ENCODE measurements at regions not wholly inside any gene's neighbourhood (a gene's known extent, or its start where the extent isn't known, plus 50 kb on each side); places are given as distances from the start of the nearest gene placed in this dataset.

DNA sequence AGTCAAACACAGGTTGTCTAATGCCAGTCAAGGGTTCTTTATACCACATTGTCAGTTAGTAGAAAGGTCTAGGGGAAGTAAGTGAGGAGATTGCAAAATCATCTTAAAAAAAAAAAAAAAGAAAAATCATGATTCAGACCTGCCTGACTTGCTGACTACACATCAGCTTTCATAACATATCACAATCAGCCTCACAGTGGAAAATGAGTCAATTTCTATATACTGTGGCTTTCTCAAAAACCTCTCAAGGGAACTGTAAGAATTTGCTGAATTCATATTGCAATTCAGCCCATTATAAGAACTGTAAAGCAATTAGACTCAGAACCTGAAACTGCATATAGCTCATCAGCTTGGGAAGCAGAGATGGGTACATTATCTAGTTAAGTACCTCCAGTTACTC, 75.3 kb upstream of the GPC6 start:
- no peaks in the 10 kb centered on the region for H3K9me3 ChIP-seq
- DNase-seq, result no peak
- H3K4me3 ChIP-seq, result no peak overlapping the region
- H3K27me3 ChIP-seq, result no peaks in the 10 kb centered on the region
- no peaks in the 10 kb centered on the region for H3K36me3 ChIP-seq
- no peaks in the 10 kb centered on the region for H3K4me1 ChIP-seq
- peak; percentile 40 for ATAC-seq
- intact Hi-C loops (cut with DNase I), result no loop called here
- H3K27ac ChIP-seq, result no peak overlapping the region
- TF ChIP-seq, protein P1, sequence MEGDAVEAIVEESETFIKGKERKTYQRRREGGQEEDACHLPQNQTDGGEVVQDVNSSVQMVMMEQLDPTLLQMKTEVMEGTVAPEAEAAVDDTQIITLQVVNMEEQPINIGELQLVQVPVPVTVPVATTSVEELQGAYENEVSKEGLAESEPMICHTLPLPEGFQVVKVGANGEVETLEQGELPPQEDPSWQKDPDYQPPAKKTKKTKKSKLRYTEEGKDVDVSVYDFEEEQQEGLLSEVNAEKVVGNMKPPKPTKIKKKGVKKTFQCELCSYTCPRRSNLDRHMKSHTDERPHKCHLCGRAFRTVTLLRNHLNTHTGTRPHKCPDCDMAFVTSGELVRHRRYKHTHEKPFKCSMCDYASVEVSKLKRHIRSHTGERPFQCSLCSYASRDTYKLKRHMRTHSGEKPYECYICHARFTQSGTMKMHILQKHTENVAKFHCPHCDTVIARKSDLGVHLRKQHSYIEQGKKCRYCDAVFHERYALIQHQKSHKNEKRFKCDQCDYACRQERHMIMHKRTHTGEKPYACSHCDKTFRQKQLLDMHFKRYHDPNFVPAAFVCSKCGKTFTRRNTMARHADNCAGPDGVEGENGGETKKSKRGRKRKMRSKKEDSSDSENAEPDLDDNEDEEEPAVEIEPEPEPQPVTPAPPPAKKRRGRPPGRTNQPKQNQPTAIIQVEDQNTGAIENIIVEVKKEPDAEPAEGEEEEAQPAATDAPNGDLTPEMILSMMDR (IDR thresholded peaks at IDR 0.05), result no peak

DNA sequence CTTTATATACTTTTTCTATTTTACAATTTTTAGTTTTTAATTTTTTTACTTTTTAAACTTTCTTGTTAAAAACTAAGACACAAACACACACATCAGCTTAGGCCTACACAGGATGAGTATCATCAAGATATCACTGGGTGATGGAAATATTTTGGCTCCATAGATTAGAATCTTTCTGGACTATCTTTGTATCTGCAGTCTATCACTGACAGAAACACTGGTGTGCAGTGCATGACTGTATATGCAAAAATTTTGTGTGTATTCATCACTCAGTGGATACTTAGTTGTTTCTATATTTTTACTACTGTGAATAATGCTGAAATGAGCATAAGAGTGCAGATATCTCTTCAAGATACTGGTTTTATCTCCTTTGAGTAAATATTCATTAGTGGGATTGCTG, 68.0 kb upstream of the GPC6 start:
- Histone ChIP-seq H3K27me3 (no peaks in the 10 kb centered on the region), H3K9me3 (no peaks in the 10 kb centered on the region), H3K4me1 (no peaks in the 10 kb centered on the region), H3K36me3 (no peaks in the 10 kb centered on the region), H3K27ac (no peak overlapping the region), H3K4me3 (no peak overlapping the region)
- TF ChIP-seq, protein P1 (IDR thresholded peaks at IDR 0.05), result no peak
- no peak for DNase-seq
- intact Hi-C loops (cut with DNase I), result no loop called here
- ATAC-seq, result no peak

DNA sequence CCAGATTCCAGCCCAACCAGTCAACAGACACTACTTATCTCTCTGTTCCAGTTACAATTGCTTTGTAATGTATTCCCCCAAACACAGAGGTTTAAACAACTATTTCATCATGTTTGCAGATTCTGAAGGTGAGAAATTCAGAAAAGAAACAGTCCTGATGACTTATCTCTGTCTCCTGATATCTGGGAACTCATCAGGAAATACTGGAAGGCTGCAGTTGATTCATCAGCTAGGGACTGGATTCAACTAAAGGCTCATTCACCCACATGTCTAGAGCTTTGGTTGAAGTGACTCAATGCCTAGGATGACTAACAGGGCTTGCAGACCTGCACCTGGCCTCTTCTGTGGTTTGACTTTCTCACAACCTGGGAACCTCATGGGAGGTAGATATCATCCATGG, 56.6 kb upstream of the GPC6 start:
- Histone ChIP-seq H3K4me3 (no peak overlapping the region), H3K27ac (no peak overlapping the region), H3K36me3 (no peaks in the 10 kb centered on the region), H3K27me3 (no peaks in the 10 kb centered on the region), H3K4me1 (no peaks in the 10 kb centered on the region), H3K9me3 (no peaks in the 10 kb centered on the region)
- DNase-seq, result no peak
- TF ChIP-seq, protein P1 (IDR thresholded peaks at IDR 0.05), result no peak
- ATAC-seq, result no peak
- intact Hi-C loops (cut with DNase I), result no loop called here

DNA sequence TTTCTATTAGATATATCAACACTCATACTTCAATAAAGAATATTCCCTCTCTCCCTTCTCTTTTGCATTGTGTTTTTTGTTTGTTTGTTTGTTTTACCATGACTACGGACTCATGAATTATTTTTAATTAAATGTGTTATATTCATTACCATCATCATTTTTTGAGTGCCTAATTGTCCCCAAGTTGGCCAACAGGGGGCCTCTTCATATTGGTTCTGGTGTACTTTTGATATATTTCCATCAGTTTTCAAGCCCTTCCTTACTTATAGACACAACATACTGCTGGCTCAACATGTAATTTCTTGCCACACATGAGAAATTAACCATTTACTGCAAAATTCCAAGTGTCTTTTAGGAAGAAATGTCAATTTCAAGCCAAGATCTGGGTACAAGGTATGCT, 54.5 kb upstream of the GPC6 start:
- H3K4me1 ChIP-seq, result no peaks in the 10 kb centered on the region
- TF ChIP-seq, protein P1 (IDR thresholded peaks at IDR 0.05), result peak; percentile 18
- ATAC-seq (no peak), DNase-seq (no peak)
- intact Hi-C loops (cut with DNase I), result no loop called here
- H3K36me3 ChIP-seq, result no peaks in the 10 kb centered on the region
- H3K4me3 ChIP-seq, result no peak overlapping the region
- no peak overlapping the region for H3K27ac ChIP-seq
- H3K27me3 ChIP-seq, result no peaks in the 10 kb centered on the region
- H3K9me3 ChIP-seq, result no peaks in the 10 kb centered on the region

DNA sequence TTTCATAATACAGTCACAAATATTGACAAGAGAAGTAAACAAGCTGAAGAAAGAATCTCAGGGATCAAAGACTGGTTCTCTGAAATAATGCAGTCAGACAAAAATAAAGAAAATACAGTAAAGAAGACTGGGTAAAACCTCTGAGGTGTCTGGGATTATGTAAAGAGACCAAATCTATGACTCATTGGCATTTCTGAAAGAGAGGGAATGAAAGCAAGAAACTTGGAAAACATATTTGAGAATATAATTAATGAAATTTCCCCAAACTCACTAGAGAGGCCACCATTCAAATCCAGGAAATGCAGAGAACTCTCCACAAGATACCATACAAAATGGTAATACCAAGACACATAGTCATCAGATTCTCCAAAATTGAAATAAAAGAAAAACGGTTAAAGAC, 53.0 kb upstream of the GPC6 start:
- no peaks in the 10 kb centered on the region for H3K9me3 ChIP-seq
- ATAC-seq, result no peak
- no peak overlapping the region for H3K4me3 ChIP-seq
- intact Hi-C loops (cut with DNase I), result no loop called here
- no peaks in the 10 kb centered on the region for H3K36me3 ChIP-seq
- no peaks in the 10 kb centered on the region for H3K27me3 ChIP-seq
- no peak for DNase-seq
- no peak overlapping the region for H3K27ac ChIP-seq
- no peaks in the 10 kb centered on the region for H3K4me1 ChIP-seq
- TF ChIP-seq, protein P1 (IDR thresholded peaks at IDR 0.05), result no peak

DNA sequence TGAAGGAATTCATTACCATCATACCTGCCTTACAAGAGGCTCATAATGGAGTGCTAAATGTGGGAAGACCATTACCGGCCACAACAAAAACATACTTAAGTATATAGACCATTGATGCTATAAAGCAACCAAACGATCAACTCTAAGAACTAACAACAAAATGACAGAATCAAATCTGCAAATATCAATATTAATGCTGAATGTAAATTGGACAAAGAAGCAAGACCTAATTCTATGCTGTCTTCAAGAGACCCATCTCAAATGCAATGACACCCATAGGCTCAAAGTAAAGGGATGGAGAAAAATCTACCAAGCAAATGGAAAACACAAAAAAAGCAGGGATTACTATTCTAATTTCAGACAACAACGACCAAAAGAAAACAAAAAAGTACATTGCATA, 52.3 kb upstream of the GPC6 start:
- no peaks in the 10 kb centered on the region for H3K9me3 ChIP-seq
- no peak for ATAC-seq
- H3K27me3 ChIP-seq, result no peaks in the 10 kb centered on the region
- H3K27ac ChIP-seq, result no peak overlapping the region
- DNase-seq, result no peak
- no peaks in the 10 kb centered on the region for H3K4me1 ChIP-seq
- TF ChIP-seq, protein P1 (IDR thresholded peaks at IDR 0.05), result no peak
- intact Hi-C loops (cut with DNase I), result no loop called here
- no peaks in the 10 kb centered on the region for H3K36me3 ChIP-seq
- H3K4me3 ChIP-seq, result no peak overlapping the region

Measured in upper lobe of right lung (tissue), 1 donor.